Esophagus squamous epithelium (tissue), 5 donors: ENCODE measurements at regions not wholly inside any gene's neighbourhood (a gene's known extent, or its start where the extent isn't known, plus 50 kb on each side); places are given as distances from the start of the nearest gene placed in this dataset.
"Not testable (repeated sequence)": the region's sequence is repeated elsewhere in the genome, so short reads cannot be mapped to it uniquely, and the experiment has no call there.

Source experiments
- DNase-seq: peaks from one replicate; lab custom pipeline; 2025; lab: John Stamatoyannopoulos, UW
- H3K27ac ChIP-seq, 4 donors: fragments of 200-600 bp; sonication (generic); one replicate each; pipeline ENCODE4 v1.5.1; 2016 to 2019; ENCODE audit warnings: mild to moderate bottlenecking in 1 of 4
- H3K27me3 ChIP-seq, 4 donors: fragments of 200-600 bp; sonication (generic); 1 replicate in 3 of 4; 2 replicates in 1 of 4; pipeline versions ENCODE4 v1.5.1 to v1.6.0; 2017 to 2021; ENCODE audit warnings: antibody characterized with exemption in 1 of 4
- H3K36me3 ChIP-seq, 3 donors: fragments of 200-600 bp; sonication (generic); one replicate each; pipeline ENCODE4 v1.5.1; 2016 to 2019
- H3K4me1 ChIP-seq, 3 donors: fragments of 200-600 bp; sonication (generic); one replicate each; pipeline ENCODE4 v1.5.1; 2017 to 2019
- H3K4me3 ChIP-seq, 4 donors: fragments of 200-600 bp; sonication (generic); 1 replicate in 3 of 4; 2 replicates in 1 of 4; pipeline ENCODE4 v1.5.1; 2016 to 2019; ENCODE audit warnings: mild to moderate bottlenecking in 2 of 4, moderate library complexity in 1 of 4
- H3K9me3 ChIP-seq, 3 donors: fragments of 200-600 bp; sonication (generic); one replicate each; pipeline ENCODE4 v1.5.1; 2016 to 2019
- POLR2A ChIP-seq, 4 donors: fragments of 450-650 bp; IDR thresholded peaks; one replicate each; pipeline ENCODE4 v1.6.1; 2017; ENCODE audit warnings: antibody characterized with exemption in 4 of 4, mild to moderate bottlenecking in 4 of 4, moderate library complexity in 3 of 4
- whole genome bisulfite sequencing, 2 donors: methylation state at CpG; one replicate each; pipeline ENCODE4 v1.1.5; 2018; 5-methylcytosine and 5-hydroxymethylcytosine counted together
- intact Hi-C: fragments of 100-400 bp; cut with DNase I; formaldehyde crosslinking; loops from one replicate; pipeline ENCODE4 v1.15.0; 2022
- TF ChIP-seq, protein P1 (sequence below), 6 experiments: fragments of 450-650 bp in 4 of 6; fragments of 200-600 bp in 2 of 6; sonication (generic) in 2 of 6; IDR thresholded peaks; one replicate each; pipeline ENCODE4 v1.5.1; 2016 to 2019; ENCODE audit warnings: antibody characterized with exemption in 6 of 6, mild to moderate bottlenecking in 4 of 6, moderate library complexity in 4 of 6
- donor health status: DM: yes; HTN: yes; CAD: no.

DNA sequence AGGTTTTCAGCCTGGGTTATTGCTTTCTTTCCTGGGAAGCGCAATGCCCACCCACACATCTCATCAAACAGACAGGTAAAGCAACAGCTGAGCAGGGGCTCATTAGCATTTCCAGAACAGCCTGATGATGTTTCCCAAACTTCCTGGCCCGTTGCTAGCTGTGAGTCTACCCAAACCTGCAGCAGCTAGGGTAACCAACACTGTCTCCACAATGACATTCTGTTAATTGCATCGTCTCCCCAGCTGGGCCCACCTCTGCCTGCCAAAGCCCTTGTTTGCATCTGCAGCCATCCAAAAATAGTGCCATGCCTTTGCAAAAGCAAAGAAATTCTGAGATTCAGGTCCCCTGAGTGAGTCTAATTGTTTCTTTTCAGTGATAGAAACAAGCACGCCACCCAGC, 273.0 kb downstream of the MED10 start:
- intact Hi-C loops, result no loop called here
- DNase-seq, result no peak
- no peak overlapping the region for H3K27ac ChIP-seq
- no peak overlapping the region for H3K4me3 ChIP-seq
- WGBS, 2 donors, result 56 to 63% methylated on average over 4 of the region's 4 CpGs
- no peaks in the 10 kb centered on the region for H3K36me3 ChIP-seq
- no peaks in the 10 kb centered on the region for H3K9me3 ChIP-seq
- no peaks in the 10 kb centered on the region for H3K4me1 ChIP-seq
- TF ChIP-seq, protein P1, sequence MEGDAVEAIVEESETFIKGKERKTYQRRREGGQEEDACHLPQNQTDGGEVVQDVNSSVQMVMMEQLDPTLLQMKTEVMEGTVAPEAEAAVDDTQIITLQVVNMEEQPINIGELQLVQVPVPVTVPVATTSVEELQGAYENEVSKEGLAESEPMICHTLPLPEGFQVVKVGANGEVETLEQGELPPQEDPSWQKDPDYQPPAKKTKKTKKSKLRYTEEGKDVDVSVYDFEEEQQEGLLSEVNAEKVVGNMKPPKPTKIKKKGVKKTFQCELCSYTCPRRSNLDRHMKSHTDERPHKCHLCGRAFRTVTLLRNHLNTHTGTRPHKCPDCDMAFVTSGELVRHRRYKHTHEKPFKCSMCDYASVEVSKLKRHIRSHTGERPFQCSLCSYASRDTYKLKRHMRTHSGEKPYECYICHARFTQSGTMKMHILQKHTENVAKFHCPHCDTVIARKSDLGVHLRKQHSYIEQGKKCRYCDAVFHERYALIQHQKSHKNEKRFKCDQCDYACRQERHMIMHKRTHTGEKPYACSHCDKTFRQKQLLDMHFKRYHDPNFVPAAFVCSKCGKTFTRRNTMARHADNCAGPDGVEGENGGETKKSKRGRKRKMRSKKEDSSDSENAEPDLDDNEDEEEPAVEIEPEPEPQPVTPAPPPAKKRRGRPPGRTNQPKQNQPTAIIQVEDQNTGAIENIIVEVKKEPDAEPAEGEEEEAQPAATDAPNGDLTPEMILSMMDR (IDR thresholded peaks at IDR 0.05), result no peak
- no peak for TF ChIP-seq POLR2A (IDR thresholded peaks at IDR 0.05)
- H3K27me3 ChIP-seq, result no peaks in the 10 kb centered on the region

DNA sequence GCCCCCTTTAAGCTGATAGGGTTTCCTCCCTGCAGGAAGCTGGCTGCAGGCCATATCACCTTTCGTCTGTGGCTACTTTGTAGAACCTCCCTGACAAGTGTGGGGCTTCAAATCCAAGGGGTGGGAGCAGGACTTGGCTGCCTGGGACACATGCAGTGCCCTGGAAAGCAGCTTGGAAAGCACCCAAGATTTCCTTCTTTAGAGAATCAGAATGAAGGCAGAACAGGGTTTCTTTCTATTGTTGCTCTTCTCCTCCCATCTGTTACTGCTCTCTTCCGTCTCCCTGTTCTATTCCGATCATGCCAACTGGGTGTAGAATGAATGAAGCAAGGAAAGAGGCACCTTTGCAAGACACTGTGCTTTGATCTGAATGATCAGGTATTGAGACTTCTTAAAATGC, 282.2 kb downstream of the MED10 start:
- DNase-seq, result no peak
- WGBS, 2 donors, result 34 to 43% methylated on average over 3 of the region's 3 CpGs

DNA sequence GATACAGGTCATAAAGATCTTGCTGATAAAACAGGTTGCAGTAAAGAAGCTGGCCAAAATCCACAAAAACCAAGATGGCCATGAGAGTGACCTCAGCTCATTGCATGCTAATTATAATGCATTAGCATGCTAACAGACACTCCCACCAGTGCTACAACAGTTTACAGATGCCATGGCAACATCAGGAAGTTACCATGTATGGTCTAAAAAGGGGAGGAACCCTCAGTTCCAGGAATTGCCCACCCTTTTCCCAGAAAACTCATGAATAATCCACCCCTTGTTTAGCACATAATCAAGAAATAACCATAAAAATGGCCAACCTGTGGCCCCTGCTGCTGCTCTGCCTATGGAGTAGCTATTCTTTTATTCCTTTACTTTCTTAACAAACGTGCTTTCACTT, 284.2 kb downstream of the MED10 start:
- 46 to 67% methylated on average over 1 of the region's 1 CpG for WGBS, 2 donors
- H3K27ac ChIP-seq, intact Hi-C loops, H3K9me3 ChIP-seq, H3K4me1 ChIP-seq, DNase-seq, H3K4me3 ChIP-seq, H3K27me3 ChIP-seq, H3K36me3 ChIP-seq: not testable (repeated sequence)

More for the DNA sequence above, 282.2 kb downstream of the MED10 start:
- Histone ChIP-seq H3K9me3 (no peaks in the 10 kb centered on the region), H3K27ac (no peak overlapping the region), H3K36me3 (no peaks in the 10 kb centered on the region), H3K4me3 (no peak overlapping the region), H3K27me3 (no peaks in the 10 kb centered on the region), H3K4me1 (no peaks in the 10 kb centered on the region)
- intact Hi-C loops, result no loop called here
- TF ChIP-seq, protein P1 (IDR thresholded peaks at IDR 0.05), result no peak
- no peak for TF ChIP-seq POLR2A (IDR thresholded peaks at IDR 0.05)

DNA sequence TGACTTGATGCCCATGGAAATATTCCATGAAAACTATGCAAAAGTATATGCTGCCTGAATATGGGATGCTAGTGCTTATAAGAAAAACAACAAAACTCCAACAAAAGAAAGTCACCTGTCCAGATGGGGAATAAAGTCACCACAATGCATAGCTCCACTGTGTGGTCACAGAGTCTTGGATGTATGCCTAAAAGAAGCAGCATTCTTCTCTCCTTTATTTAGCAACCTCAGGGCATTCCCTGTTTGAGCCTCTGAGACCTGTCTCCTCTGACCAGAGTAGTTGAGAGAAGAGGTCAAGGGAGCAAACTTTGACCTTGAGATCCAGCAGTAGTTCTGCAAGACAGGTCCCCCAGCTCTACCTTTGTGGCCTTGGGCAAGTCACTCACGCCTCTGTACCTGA, 287.5 kb downstream of the MED10 start:
- no peak for DNase-seq
- no peaks in the 10 kb centered on the region for H3K36me3 ChIP-seq
- no peak overlapping the region for H3K27ac ChIP-seq
- intact Hi-C loops, result no loop called here
- H3K9me3 ChIP-seq, result no peaks in the 10 kb centered on the region
- WGBS, 2 donors, result 67 to 100% methylated on average over 1 of the region's 1 CpG
- H3K4me3 ChIP-seq, result no peak overlapping the region
- H3K27me3 ChIP-seq, result peaks cover 0 to 11% (median 0%) of the 10 kb centered on the region in 4 donors
- peaks cover 0 to 2% (median 0%) of the 10 kb centered on the region in 3 donors for H3K4me1 ChIP-seq
- TF ChIP-seq, protein P1 (IDR thresholded peaks at IDR 0.05), result no peak
- no peak for TF ChIP-seq POLR2A (IDR thresholded peaks at IDR 0.05)

DNA sequence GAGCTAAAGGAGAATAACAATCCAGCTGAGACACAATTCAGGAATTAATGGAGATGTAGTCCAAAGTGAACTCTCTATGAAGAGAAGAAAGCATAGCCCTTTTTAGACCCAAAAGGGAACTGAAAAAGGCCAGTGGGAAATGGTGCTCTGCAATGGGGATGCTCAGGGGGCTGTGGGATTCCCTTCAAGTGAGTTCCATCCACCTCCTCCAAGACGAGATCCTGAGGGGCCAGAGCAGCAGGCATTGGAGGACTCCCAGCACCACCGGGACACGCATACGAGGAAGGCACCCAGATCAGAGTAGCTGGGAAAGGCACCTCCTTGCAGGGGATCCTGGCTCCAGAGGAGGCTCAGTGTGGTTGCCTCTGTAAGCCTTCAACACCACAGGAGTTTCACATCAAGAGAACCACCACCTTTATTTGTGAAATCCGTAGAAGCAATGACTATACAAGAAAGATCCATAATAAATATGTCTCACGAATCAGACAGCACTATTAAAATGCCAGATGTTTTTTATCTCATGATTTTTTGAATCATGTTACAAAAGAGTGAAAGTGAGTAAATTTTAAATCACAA, 288.2 kb downstream of the MED10 start:
- TF ChIP-seq, protein P1 (IDR thresholded peaks at IDR 0.05), result no peak
- no peak for TF ChIP-seq POLR2A (IDR thresholded peaks at IDR 0.05)
- Histone ChIP-seq H3K4me1 (peaks cover 0 to 9% (median 0%) of the 10 kb centered on the region in 3 donors), H3K4me3 (no peak overlapping the region), H3K36me3 (no peaks in the 10 kb centered on the region), H3K27me3 (peaks cover 0 to 11% (median 0%) of the 10 kb centered on the region in 4 donors), H3K9me3 (no peaks in the 10 kb centered on the region), H3K27ac (no peak overlapping the region)
- no peak for DNase-seq
- intact Hi-C loops, result no loop called here
- 71 to 73% methylated on average over 6 of the region's 6 CpGs for WGBS, 2 donors

DNA sequence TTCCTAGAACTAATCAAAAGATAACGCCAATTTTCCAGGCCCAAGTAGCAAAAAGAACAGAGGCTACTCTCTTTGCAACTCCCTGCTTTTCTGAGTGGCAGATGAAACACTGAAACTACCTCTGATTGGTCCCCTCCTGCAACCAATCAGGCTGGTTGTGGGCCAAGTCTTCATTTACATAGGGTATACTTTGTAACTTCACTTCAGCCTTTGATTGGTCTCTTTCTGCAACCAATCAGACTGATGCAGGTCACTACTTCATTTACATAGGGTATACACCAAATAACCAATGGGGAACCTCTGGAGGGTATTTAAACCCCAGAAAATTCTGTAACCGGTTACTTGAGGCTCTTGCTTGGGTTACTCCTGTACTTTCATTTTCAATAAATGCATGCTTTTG, 289.6 kb downstream of the MED10 start:
- TF ChIP-seq, protein P1 (IDR thresholded peaks at IDR 0.05), result no peak
- no peak for TF ChIP-seq POLR2A (IDR thresholded peaks at IDR 0.05)

More for the DNA sequence above, 289.6 kb downstream of the MED10 start:
- intact Hi-C loops, result no loop called here
- Histone ChIP-seq H3K27me3 (peaks cover 0 to 16% (median 0%) of the 10 kb centered on the region in 4 donors), H3K36me3 (no peaks in the 10 kb centered on the region), H3K27ac (no peak overlapping the region), H3K9me3 (no peaks in the 10 kb centered on the region), H3K4me3 (no peak overlapping the region), H3K4me1 (peaks cover 0 to 9% (median 0%) of the 10 kb centered on the region in 3 donors)
- DNase-seq, result no peak
- WGBS, 2 donors, result 82 to 95% methylated on average over 2 of the region's 2 CpGs
